GM21717 (cell line): ENCODE measurements at regions not wholly inside any gene's neighbourhood (a gene's known extent, or its start where the extent isn't known, plus 50 kb on each side); places are given as distances from the start of the nearest gene placed in this dataset.
"Not testable (repeated sequence)": the region's sequence is repeated elsewhere in the genome, so short reads cannot be mapped to it uniquely, and the experiment has no call there.

Experiments
- ATAC-seq: cut with Tn5 transposase; IDR thresholded peaks from one replicate; pipeline ENCODE4 v1.9.1; 2021; ENCODE audit warnings: mild to moderate bottlenecking, moderate library complexity; ENCODE audit not compliant: unreplicated experiment

GRCh38 chr4:189547559-189547958 is 393.1 kb upstream of the FRG1 start:
- ATAC-seq: no peak

DNA sequence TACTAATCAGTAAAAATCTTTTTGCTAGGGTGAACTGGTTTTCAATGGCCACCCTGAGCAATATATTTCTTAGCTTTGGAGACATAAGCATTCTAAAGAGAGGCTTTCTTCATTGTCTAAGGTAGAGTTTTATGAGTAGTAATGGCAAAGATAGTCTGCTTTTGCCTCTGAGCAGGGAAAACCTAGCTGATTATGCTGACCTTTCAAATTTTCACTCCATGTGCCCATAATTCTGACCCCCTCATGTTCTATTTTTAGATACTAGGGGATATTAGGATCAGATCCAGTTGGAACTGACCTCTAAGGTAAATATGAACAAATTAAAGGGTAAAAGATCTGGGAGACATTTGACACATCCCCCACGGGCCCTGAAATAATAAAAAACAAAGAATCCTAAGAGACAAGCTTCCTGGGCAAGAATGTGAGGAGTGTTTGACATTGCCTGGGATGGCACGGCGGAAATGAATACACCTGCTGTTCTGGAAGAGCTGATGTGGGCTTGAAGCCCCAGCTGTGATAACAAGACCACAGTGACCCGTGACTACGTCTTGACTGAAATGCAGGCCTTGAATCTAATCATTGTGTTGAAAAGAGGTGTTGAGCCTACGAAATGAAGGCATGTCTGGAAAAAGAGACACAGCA is 392.1 kb upstream of the FRG1 start:
- ATAC-seq: no peak

- not testable (repeated sequence) for ATAC-seq
These were observed 388.6 kb upstream of the FRG1 start for GRCh38 chr4:189551931-189552670.

GRCh38 chr4:189560605-189561004 is 380.1 kb upstream of the FRG1 start:
- not testable (repeated sequence) for ATAC-seq

DNA sequence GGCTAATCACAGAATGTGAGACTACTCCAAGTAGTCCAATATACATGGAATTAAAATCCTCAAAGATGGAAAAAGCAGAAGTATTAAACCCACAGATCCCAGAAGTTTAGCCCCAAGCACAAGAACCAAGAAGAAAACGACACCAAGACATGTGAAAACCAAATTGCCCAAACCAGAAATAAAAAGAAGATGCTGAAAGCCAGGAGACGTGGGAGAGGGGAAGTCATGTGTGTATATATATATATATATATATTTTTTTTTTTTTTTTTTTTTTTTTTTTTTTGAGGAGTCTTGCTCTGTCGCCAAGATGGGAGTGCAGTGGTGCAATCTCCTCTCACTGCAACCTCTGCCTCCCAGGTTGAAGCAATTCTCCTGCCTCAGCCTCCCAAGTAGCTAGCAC is 376.9 kb upstream of the FRG1 start:
- ATAC-seq: not testable (repeated sequence)

- ATAC-seq: not testable (repeated sequence)
These were observed 374.4 kb upstream of the FRG1 start for GRCh38 chr4:189566271-189566670.

DNA sequence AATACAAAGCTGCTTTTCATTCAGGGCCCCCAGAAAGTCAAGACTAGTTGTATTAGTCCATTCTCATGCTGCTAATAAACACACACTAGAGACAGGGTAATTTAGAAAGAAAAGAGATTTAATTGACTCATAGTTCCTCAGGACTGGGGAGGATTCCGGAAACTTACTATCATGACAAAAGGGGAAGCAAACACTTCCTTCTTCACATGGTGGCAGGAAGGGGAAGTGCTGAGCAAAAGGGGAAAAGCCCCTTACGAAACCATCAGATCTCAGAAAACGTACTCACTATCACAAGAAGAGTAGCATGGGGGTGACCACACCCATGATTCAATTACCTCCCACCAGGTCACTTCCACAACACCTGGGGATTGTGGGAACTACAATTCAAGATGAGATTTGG is 373.8 kb upstream of the FRG1 start:
- not testable (repeated sequence) for ATAC-seq

GRCh38 chr4:189579645-189580044 is 361.0 kb upstream of the FRG1 start:
- not testable (repeated sequence) for ATAC-seq

GRCh38 chr4:189586908-189587632 is 353.6 kb upstream of the FRG1 start:
- ATAC-seq: not testable (repeated sequence)

- not testable (repeated sequence) for ATAC-seq
These were observed 351.5 kb upstream of the FRG1 start for GRCh38 chr4:189589201-189589600.

- no peak for ATAC-seq
These were observed 347.8 kb upstream of the FRG1 start for GRCh38 chr4:189592890-189593289.

DNA sequence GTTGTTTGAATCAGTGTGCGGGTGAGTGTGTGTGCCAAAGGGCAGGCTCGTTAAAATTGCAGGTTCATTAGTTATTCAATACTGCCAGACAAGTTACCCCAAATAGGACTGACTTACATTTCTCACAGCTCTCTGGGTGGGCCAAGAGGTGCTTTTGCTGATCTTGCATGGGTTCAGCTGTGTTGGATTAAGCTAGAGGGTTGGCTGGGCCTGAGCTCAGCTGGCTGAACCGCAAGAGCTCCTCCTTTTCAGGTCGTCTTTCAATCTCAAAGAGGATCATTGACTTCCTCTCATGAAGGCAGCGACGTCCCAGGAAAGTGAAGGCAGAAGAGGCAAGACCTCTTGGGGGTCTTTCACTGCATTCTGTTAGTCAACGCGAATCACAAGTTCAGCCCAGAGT is 343.3 kb upstream of the FRG1 start:
- ATAC-seq: no peak

GRCh38 chr4:189600264-189600663 is 340.4 kb upstream of the FRG1 start:
- no peak for ATAC-seq

- ATAC-seq: no peak
These were observed 339.8 kb upstream of the FRG1 start for GRCh38 chr4:189600718-189601435.

DNA sequence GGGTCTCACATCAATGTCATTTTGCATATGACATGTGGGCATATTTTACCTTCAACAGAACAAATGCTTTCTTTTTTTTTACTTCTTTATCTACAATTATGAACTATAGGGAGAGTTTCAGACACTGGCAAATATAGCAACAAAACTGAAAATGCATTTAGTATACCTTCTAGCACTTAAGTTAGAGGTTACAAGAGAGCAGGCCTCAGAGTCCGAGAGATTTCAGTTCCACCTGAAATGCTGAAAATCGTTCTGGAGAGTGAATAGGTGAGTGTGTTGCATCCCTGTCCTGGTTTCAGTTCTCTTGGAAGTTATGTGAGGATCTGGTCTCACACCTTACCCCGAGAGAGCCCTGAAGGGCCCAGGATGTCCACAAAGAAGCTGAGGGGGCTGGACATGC is 337.8 kb upstream of the FRG1 start:
- ATAC-seq: not testable (repeated sequence)

DNA sequence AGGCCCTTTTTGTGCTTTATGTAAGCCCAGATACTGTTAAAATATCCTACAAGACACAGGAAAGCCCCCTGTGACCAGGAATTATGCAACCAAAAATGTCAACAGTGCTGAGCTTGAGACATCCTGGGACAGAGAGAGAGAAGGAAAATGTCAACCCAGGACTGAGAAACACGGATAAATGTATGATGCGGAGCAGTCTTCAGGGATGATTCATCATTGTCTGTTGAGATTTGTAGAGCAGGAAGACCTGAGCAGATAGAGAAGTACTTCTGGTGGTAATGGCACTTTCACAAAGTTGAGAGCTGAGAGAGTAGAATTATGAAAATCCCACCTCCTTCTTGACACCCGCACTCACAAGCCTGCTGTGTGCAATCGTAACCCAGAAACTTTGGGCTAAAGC is 330.1 kb upstream of the FRG1 start:
- ATAC-seq: not testable (repeated sequence)

- ATAC-seq: no peak
These were observed 327.5 kb upstream of the FRG1 start for GRCh38 chr4:189613207-189613606.

- no peak for ATAC-seq
These were observed 325.4 kb upstream of the FRG1 start for GRCh38 chr4:189615217-189615663.

DNA sequence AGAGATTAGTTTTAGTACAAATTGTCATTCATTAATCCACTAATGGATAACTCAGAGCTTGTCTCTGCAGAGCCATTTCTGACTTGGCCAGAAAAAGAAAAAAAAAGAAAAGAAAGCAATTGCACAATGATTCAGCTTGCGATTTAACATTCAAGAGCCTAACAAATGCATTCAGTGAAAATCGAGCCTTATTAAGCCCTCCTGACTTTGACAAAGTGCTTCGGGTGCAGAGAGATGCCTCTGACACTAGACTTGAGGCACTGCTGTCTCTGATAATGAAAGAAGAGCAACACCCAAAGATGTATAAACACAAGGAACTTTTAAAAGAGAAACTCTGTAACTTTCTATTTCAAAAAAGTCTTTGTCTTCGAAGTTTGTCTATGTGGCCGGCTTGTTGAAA is 322.9 kb upstream of the FRG1 start:
- ATAC-seq: not testable (repeated sequence)

- not testable (repeated sequence) for ATAC-seq
These were observed 321.0 kb upstream of the FRG1 start for GRCh38 chr4:189619441-189620250.
